HepG2 (cell line): ENCODE measurements at regions not wholly inside any gene's neighbourhood (a gene's known extent, or its start where the extent isn't known, plus 50 kb on each side); places are given as distances from the start of the nearest gene placed in this dataset.
"Not testable (repeated sequence)": the region's sequence is repeated elsewhere in the genome, so short reads cannot be mapped to it uniquely, and the experiment has no call there.

Experiments used
- ATAC-seq: fragments of 200-7000 bp; cut with Tn5 transposase; 3 replicates; pipeline ENCODE4 v1.9.1; 2020; ENCODE audit warnings: mild to moderate bottlenecking, moderate library complexity
- BruUV-seq: library from RNA; stranded (reverse); fragments of 400-500 nt; replicated peaks from 2 replicates; lab custom pipeline; 2021; lab: Mats Ljungman, UMichigan
- CTCF ChIA-PET: fragments of 300-600 bp; formaldehyde crosslinking; extraction: SDS; loops from one replicate; lab custom pipeline; 2021; ENCODE audit warnings: low total read pairs, inconsistent platforms, low intra/inter-chr PET ratio; lab: Yijun Ruan, JAX
- POLR2A ChIA-PET: fragments of 350-600 bp; sonication (Branson Sonifier 250); formaldehyde crosslinking; loops from one replicate; lab custom pipeline; 2020; ENCODE audit warnings: antibody characterized with exemption, inconsistent platforms; lab: Yijun Ruan, JAX
- DNase-seq: peaks from one replicate; pipeline ENCODE4 v3.0.0-alpha.2; 2015; ENCODE audit warnings: low spot score
- FAIRE-seq: peaks from 3 replicates; lab custom pipeline; 2011; peaks lifted over from hg19 to GRCh38; lab: Jason Lieb, UNC
- H2AFZ ChIP-seq: one replicate; pipeline ENCODE4 v1.6.1; 2011; ENCODE audit warnings: low read length, inconsistent platforms
- H3K27ac ChIP-seq: fragments of 300-600 bp; 3 replicates; pipeline ENCODE4 v1.8.0; 2011; ENCODE audit warnings: mixed run types, mild to moderate bottlenecking, mixed read lengths, low read length, inconsistent platforms; ENCODE audit not compliant: insufficient read depth; ENCODE audit errors: extremely low read length
- H3K27me3 ChIP-seq, 2 experiments: fragments of 200-600 bp in 1 of 2; 2 replicates in 1 of 2; 3 replicates in 1 of 2; pipeline versions ENCODE4 v1.6.0 to v1.8.0; 2011; ENCODE audit warnings: low read length in 2 of 2, mild to moderate bottlenecking in 2 of 2, moderate library complexity in 2 of 2, inconsistent platforms in 1 of 2; ENCODE audit not compliant: insufficient read depth in 2 of 2, control insufficient read depth in 1 of 2
- H3K36me3 ChIP-seq, 2 experiments: fragments of 200-600 bp in 1 of 2; replicated peaks in 1 of 2; 2 replicates in 1 of 2; 3 replicates in 1 of 2; pipeline versions ENCODE4 v1.5.1 to v1.8.0; 2011; ENCODE audit warnings: low read length in 2 of 2, inconsistent platforms in 1 of 2; ENCODE audit not compliant: insufficient read depth in 2 of 2, control insufficient read depth in 1 of 2
- H3K4me1 ChIP-seq: 2 replicates; pipeline ENCODE4 v1.5.1; 2012; ENCODE audit warnings: low read length, inconsistent platforms; ENCODE audit not compliant: insufficient read depth
- H3K4me2 ChIP-seq: 2 replicates; pipeline ENCODE4 v1.6.0; 2011; ENCODE audit warnings: low read depth, low read length, inconsistent platforms
- H3K4me3 ChIP-seq, 3 experiments: fragments of 200-600 bp in 1 of 3; sonication (generic), shearing (Covaris generic) in 1 of 3; replicated peaks in 1 of 3; 2 replicates each; pipeline ENCODE4 v1.5.1; 2011 to 2016; ENCODE audit warnings: low read length in 3 of 3, inconsistent platforms in 2 of 3, low read depth in 2 of 3, mild to moderate bottlenecking in 2 of 3, control low read depth in 1 of 3, mixed read lengths in 1 of 3; ENCODE audit not compliant: insufficient read depth in 1 of 3
- H3K79me2 ChIP-seq: one replicate; pipeline ENCODE4 v1.6.1; 2011; ENCODE audit warnings: low read length, inconsistent platforms; ENCODE audit not compliant: insufficient read depth
- H3K9ac ChIP-seq: 2 replicates; pipeline ENCODE4 v1.6.0; 2011; ENCODE audit warnings: mild to moderate bottlenecking, low read depth, low read length, inconsistent platforms; ENCODE audit not compliant: insufficient read depth
- H3K9me3 ChIP-seq: 2 replicates; pipeline ENCODE4 v1.5.1; 2012; ENCODE audit warnings: mild to moderate bottlenecking, low read length
- H4K20me1 ChIP-seq: 2 replicates; pipeline ENCODE4 v1.6.0; 2011; ENCODE audit warnings: inconsistent platforms, mild to moderate bottlenecking, low read length, moderate library complexity; ENCODE audit not compliant: insufficient read depth
- ZBTB40 ChIP-seq, 2 experiments: fragments of 450-650 bp in 1 of 2; sonication (generic) in 1 of 2; formaldehyde crosslinking in 1 of 2; IDR thresholded peaks; 2 replicates each; pipeline versions ENCODE4 v1.6.1 to v1.8.0; 2016 to 2022; ENCODE audit warnings: antibody characterized with exemption in 1 of 2, mild to moderate bottlenecking in 1 of 2, missing genetic modification reagents in 1 of 2
- WGBS: methylation state at CpG from one replicate; pipeline ENCODE4 v1.1.6; 2017; ENCODE audit warnings: low lambda C conversion rate; 5-methylcytosine and 5-hydroxymethylcytosine counted together
- in situ Hi-C: cut with HindIII; loops from 2 replicates; pipeline ENCODE4 v1.10.0; 2017; ENCODE audit warnings: low pct_unique_long_range_greater_than_20kb; ENCODE audit not compliant: extremely low pct_ligation_motif_present
- intact Hi-C: fragments of 100-400 bp; cut with micrococcal nuclease; formaldehyde crosslinking; loops from one replicate; pipeline ENCODE4 v1.10.0; 2022; ENCODE audit not compliant: unreplicated experiment

- no peak for TF ChIP-seq ZBTB40 (IDR thresholded peaks at IDR 0.05)
- no peak for TF ChIP-seq ZBTB40 (CRISPR knock-in tag; IDR thresholded peaks at IDR 0.05)
Measured at GRCh38 chr1:212173567-212173966, 111.6 kb upstream of the PPP2R5A start (continued).

GRCh38 chr1:212174295-212174694 lies 110.9 kb upstream of the PPP2R5A start:
- BruUV-seq, CTCF ChIA-PET: not testable (repeated sequence)
- 79% methylated on average over 9 of the region's 9 CpGs for WGBS

More at GRCh38 chr1:212174295-212174694, 110.9 kb upstream of the PPP2R5A start:
- H3K9me3 ChIP-seq, H3K4me1 ChIP-seq, H3K27me3 ChIP-seq, POLR2A ChIA-PET, H3K27ac ChIP-seq, H3K4me2 ChIP-seq, H4K20me1 ChIP-seq, in situ Hi-C loops, H3K36me3 ChIP-seq, H3K9ac ChIP-seq, intact Hi-C loops, DNase-seq, ATAC-seq, FAIRE-seq, H3K4me3 ChIP-seq, H3K79me2 ChIP-seq, H2AFZ ChIP-seq: not testable (repeated sequence)
